ENCODE measurements at regions not wholly inside any gene's neighbourhood (a gene's known extent, or its start where the extent isn't known, plus 50 kb on each side); places are given as distances from the start of the nearest gene placed in this dataset.

DNA sequence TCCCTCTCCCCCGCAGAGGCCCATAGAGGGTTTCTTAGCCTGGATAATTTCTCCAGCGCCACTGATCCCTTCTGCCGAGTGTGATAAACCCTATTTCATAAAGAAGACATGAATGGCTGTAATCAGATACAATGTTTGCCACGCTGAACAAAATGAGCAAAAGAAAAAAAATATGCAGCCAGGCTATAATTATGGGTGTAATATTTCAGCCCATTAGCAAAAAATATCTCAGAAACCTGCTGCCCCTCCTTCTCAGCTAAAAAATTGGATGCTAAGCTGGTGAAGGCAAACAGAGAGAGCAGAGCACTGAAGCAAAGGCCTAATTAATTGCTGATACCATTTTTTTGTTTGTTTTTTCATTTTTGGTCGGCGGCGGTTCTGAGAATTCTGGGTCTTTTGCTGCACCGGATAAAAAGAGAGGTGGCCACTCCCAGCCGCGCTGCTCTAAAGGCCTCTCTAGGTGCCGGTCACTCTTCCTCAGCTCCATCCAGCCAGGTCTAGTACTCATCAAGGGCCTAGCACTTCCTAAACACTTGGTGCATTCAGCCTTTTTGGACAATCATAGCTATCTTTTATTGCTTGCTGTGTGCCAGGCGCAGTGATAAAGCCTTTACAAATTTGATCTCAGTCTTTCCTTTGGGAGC, 128.7 kb upstream of the TLE3 start:
- peaks cover 19% of the 10 kb centered on the region for H3K27me3 ChIP-seq (ENCODE audit: control insufficient read depth, insufficient read depth, low read length)
- H3K9me3 ChIP-seq (ENCODE audit: control insufficient read depth, insufficient read depth, low read length): no peaks in the 10 kb centered on the region
- no peak for DNase-seq (ENCODE audit: low read depth, low spot score)
- CTCF ChIA-PET: no interaction called here
- no peak for TF ChIP-seq CTCF (IDR thresholded peaks at IDR 0.05; ENCODE audit: low read depth, low read length)
- no peak overlapping the region for H3K4me3 ChIP-seq (ENCODE audit: low read depth, low read length)
- POLR2A ChIA-PET: no interaction called here
- H3K27ac ChIP-seq (ENCODE audit: low read depth, low read length): no peak overlapping the region

GRCh38 chr15:70225416-70225815, 127.7 kb upstream of the TLE3 start:
- Histone ChIP-seq H3K27me3 (ENCODE audit: control insufficient read depth, insufficient read depth, low read length) (peaks cover 22% of the 10 kb centered on the region), H3K9me3 (ENCODE audit: control insufficient read depth, insufficient read depth, low read length) (no peaks in the 10 kb centered on the region), H3K4me3 (ENCODE audit: low read depth, low read length) (no peak overlapping the region), H3K27ac (ENCODE audit: low read depth, low read length) (no peak overlapping the region)
- no peak for DNase-seq (ENCODE audit: low read depth, low spot score)
- POLR2A ChIA-PET: no interaction called here
- CTCF ChIA-PET: no interaction called here
- TF ChIP-seq CTCF (IDR thresholded peaks at IDR 0.05; ENCODE audit: low read depth, low read length): no peak

DNA sequence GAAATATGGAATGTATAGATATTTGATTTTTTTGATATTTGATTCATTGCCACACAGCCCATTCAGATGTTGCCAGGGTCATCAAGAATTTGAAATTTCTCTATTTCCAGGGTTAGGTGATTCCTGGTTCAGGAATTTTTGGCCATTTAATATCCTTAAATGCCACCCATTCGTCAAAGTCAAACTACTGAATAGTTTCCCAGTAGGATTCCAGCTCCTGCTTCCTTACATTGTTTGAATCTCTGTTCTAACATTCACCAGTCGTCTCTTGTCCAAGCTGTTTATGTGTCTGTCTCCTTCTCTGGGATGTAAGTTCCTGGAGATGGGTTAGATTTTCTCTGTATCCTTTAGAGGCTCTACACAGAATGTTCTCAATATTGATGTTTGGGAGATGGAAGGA, 124.9 kb upstream of the TLE3 start:
- no peak overlapping the region for H3K4me3 ChIP-seq (ENCODE audit: low read depth, low read length)
- no peak overlapping the region for H3K27ac ChIP-seq (ENCODE audit: low read depth, low read length)
- CTCF ChIA-PET: no interaction called here
- POLR2A ChIA-PET: no interaction called here
- TF ChIP-seq CTCF (IDR thresholded peaks at IDR 0.05; ENCODE audit: low read depth, low read length): no peak
- DNase-seq (ENCODE audit: low read depth, low spot score): no peak
- H3K27me3 ChIP-seq (ENCODE audit: control insufficient read depth, insufficient read depth, low read length): peaks cover 39% of the 10 kb centered on the region
- H3K9me3 ChIP-seq (ENCODE audit: control insufficient read depth, insufficient read depth, low read length): no peaks in the 10 kb centered on the region; the same call in 1 of the 2 replicates

DNA sequence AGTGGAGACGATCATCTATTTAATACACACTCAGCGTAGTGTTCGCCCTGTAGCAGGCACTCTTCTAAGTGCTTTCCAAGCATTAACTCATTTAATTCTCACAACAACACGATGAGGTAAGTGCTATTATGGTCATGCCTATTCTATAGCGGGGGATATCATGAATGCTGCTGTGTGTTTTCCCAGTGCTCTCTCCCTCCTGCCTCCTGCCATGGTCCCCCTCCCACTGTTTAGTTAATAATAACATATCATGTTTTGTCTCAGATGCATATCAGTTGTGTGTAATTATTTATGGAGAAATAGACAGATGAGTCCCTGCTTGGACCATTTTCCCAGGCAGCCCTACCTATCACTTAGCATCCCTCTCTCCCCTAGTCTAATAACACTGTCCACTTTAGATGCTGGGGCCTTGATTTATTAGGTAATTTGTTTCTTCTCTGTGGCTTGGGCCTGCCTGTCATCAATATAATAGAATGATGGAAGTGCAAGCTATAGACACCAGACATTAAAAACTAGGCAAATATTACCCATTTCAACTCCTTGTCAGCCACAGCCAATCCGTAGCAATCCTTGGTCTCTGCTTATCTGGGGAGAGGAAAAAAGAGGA, 122.9 kb upstream of the TLE3 start:
- no peak for TF ChIP-seq CTCF (IDR thresholded peaks at IDR 0.05; ENCODE audit: low read depth, low read length)
- CTCF ChIA-PET: no interaction called here
- POLR2A ChIA-PET: no interaction called here

DNA sequence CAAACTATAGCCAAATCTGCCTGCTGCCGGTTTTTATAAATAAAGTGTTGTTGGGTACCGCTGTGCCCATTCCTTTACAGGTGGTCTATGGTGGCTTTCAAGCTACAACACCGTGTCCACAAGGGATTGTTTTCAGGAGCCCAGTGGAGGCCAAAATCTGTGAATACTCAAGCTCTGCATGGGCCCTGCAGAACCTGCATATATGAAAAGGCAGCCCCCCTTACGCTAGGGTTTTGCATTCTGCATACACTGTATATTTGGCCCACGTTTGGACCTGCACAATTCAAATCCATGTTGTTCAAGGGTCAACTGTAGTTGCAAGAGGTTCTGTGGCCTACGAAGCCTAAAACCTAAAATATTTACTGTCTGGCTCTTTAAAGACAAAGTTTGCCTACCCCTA, 122.2 kb upstream of the TLE3 start:
- no peak overlapping the region for H3K4me3 ChIP-seq (ENCODE audit: low read depth, low read length)
- ChIA-PET POLR2A (no interaction called here), CTCF (no interaction called here)
- DNase-seq (ENCODE audit: low read depth, low spot score): no peak
- H3K27me3 ChIP-seq (ENCODE audit: control insufficient read depth, insufficient read depth, low read length): peaks cover 43% of the 10 kb centered on the region
- no peak overlapping the region for H3K27ac ChIP-seq (ENCODE audit: low read depth, low read length)
- no peak for TF ChIP-seq CTCF (IDR thresholded peaks at IDR 0.05; ENCODE audit: low read depth, low read length)
- no peaks in the 10 kb centered on the region; the same call in 1 of the 2 replicates for H3K9me3 ChIP-seq (ENCODE audit: control insufficient read depth, insufficient read depth, low read length)

More for the DNA sequence above, 122.9 kb upstream of the TLE3 start:
- Histone ChIP-seq H3K9me3 (ENCODE audit: control insufficient read depth, insufficient read depth, low read length) (no peaks in the 10 kb centered on the region; the same call in 1 of the 2 replicates), H3K27ac (ENCODE audit: low read depth, low read length) (no peak overlapping the region), H3K4me3 (ENCODE audit: low read depth, low read length) (no peak overlapping the region), H3K27me3 (ENCODE audit: control insufficient read depth, insufficient read depth, low read length) (peaks cover 38% of the 10 kb centered on the region)
- DNase-seq (ENCODE audit: low read depth, low spot score): no peak

Measured in AG04450 (cell line).